ENCODE measurements at regions not wholly inside any gene's neighbourhood (a gene's known extent, or its start where the extent isn't known, plus 50 kb on each side); places are given as distances from the start of the nearest gene placed in this dataset.

DNA sequence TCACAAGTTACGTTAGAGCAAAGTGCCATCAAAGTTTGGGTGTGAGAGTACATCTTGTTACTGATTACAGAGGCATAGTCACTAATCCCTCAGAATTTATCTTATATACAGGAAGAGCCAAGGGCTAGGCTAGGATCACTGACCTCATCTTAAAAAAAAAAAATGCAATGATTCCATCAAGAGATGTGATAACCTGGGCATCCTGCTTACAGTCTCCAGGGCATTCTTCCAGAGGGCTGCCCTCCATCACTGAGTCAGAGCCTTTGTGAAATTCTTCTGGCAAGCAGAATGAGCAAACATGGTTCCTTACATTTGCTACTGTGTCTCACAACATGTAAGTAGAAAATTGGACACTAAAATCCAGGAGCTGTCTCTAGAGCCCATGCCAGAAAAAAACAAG is 410.6 kb downstream of the ZFHX3 start:
- TF ChIP-seq POLR2AphosphoS5 (IDR thresholded peaks at IDR 0.05) (no peak), EP300 (IDR thresholded peaks at IDR 0.05) (no peak)
- TF ChIP-seq, protein P1, sequence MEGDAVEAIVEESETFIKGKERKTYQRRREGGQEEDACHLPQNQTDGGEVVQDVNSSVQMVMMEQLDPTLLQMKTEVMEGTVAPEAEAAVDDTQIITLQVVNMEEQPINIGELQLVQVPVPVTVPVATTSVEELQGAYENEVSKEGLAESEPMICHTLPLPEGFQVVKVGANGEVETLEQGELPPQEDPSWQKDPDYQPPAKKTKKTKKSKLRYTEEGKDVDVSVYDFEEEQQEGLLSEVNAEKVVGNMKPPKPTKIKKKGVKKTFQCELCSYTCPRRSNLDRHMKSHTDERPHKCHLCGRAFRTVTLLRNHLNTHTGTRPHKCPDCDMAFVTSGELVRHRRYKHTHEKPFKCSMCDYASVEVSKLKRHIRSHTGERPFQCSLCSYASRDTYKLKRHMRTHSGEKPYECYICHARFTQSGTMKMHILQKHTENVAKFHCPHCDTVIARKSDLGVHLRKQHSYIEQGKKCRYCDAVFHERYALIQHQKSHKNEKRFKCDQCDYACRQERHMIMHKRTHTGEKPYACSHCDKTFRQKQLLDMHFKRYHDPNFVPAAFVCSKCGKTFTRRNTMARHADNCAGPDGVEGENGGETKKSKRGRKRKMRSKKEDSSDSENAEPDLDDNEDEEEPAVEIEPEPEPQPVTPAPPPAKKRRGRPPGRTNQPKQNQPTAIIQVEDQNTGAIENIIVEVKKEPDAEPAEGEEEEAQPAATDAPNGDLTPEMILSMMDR (IDR thresholded peaks at IDR 0.05) = no peak

All from esophagus muscularis mucosa (tissue), 4 donors.